GM12864 (cell line): ENCODE measurements at regions not wholly inside any gene's neighbourhood (a gene's known extent, or its start where the extent isn't known, plus 50 kb on each side); places are given as distances from the start of the nearest gene placed in this dataset.

Experiments used
- DNase-seq: peaks from one replicate; pipeline ENCODE4 v3.0.0-alpha.2; 2011; ENCODE audit warnings: low read depth
- H3K4me3 ChIP-seq: 2 replicates; pipeline ENCODE4 v1.5.1; 2011; ENCODE audit warnings: mild to moderate bottlenecking, low read depth, low read length, control low read depth
- TF ChIP-seq, protein P1 (sequence below): IDR thresholded peaks from 2 replicates; pipeline ENCODE4 v1.5.1; 2011; ENCODE audit warnings: low read depth, mild to moderate bottlenecking, moderate library complexity, low read length, control low read depth, inconsistent platforms; ENCODE audit errors: missing control alignments

- H3K4me3 ChIP-seq: no peak overlapping the region
- TF ChIP-seq, protein P1, sequence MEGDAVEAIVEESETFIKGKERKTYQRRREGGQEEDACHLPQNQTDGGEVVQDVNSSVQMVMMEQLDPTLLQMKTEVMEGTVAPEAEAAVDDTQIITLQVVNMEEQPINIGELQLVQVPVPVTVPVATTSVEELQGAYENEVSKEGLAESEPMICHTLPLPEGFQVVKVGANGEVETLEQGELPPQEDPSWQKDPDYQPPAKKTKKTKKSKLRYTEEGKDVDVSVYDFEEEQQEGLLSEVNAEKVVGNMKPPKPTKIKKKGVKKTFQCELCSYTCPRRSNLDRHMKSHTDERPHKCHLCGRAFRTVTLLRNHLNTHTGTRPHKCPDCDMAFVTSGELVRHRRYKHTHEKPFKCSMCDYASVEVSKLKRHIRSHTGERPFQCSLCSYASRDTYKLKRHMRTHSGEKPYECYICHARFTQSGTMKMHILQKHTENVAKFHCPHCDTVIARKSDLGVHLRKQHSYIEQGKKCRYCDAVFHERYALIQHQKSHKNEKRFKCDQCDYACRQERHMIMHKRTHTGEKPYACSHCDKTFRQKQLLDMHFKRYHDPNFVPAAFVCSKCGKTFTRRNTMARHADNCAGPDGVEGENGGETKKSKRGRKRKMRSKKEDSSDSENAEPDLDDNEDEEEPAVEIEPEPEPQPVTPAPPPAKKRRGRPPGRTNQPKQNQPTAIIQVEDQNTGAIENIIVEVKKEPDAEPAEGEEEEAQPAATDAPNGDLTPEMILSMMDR: no peak
- no peak for DNase-seq
Observed at GRCh38 chr6:100259865-100260264, 204.9 kb downstream of the SIM1 start.

DNA sequence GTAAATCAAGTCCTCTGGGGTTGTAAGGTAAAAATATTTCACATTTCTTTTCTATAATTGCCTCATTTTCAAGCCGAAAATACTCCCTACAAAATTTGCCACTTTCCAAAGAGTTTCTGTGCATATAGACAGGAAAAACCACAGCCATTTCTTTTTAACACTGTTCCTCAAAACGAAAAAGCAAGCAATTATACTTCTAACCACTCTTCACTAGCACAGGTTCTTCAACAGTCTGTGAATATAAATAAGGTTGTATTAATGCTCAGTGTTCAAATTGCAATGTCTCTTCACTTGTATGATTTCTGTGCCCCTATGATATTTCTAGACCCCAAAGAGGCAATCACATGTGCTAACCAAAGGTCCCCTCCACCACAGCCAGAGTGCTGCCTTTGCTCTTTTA is 206.0 kb downstream of the SIM1 start:
- TF ChIP-seq, protein P1: no peak
- no peak for DNase-seq
- no peak overlapping the region for H3K4me3 ChIP-seq

DNA sequence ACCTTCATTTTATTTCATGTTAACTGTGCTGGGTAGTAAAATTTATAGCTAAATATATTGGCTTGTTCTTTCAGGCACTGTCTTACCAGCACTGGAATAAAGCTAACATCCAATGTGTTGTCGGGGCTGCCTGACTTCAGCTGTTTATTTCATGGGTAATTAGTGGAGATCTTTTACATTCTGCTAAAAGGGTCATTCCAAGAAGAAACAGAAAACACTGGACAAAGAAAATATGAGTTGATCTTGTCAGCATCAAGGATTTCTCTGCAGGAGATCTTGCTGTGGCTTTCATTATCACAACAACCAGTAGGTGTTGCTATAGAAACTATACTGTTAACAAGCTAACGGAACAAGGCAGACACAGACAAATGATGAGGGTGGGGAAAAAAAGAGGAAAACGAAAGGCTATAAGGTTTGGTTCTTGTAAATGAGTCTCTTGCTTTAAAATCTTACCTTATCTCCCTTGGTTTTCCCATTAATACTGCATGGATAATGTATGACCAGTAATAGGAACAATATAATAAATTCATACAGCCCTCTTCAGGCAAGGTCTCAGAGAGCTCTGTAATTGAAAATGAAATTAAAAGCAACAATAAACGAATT is 206.8 kb downstream of the SIM1 start:
- H3K4me3 ChIP-seq: peak overlapping the region; percentile 31; the same call in 1 of the 2 replicates
- TF ChIP-seq, protein P1: peak; percentile 12
- DNase-seq: no peak

- TF ChIP-seq, protein P1: no peak
- H3K4me3 ChIP-seq: no peak overlapping the region
- no peak for DNase-seq
Observed at GRCh38 chr6:100255701-100256100, 209.0 kb downstream of the SIM1 start.

DNA sequence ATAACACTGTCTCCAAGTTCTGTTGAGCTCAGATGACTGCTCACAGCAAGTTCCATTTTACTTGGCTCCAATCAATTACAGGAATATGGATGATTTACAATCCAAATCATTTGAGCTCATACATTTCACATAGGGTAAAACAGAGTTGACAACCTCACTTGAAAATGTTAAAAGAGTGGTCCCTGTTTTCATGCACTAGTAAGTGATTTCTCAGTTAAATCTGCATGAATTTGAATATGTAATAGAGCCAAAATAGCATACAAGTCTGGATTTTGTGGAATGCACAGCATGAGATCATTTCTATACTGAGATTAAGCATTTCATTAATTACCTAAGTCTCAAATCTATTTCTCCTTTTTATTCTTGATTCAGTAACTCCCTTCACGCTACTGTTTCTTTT is 217.6 kb downstream of the SIM1 start:
- DNase-seq: no peak
- no peak overlapping the region for H3K4me3 ChIP-seq
- TF ChIP-seq, protein P1: no peak

DNA sequence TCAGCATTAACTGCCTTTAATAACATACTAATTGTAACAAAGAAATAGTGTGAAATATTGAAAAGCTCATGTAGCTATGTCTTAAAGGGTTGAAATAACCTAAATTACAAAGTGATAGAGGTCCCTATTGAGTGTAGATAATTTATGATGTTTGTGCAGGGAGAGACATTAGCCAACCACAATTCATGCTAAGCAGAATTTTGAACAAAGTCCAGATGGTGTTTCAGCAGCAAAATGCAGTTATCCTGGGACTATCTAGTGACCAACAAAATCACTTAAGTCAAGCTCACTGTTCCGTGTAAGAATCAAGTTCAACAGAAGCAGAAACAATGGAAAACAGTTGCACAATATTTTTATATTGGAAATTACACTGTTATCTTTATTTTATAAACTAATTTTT is 218.5 kb downstream of the SIM1 start:
- no peak overlapping the region for H3K4me3 ChIP-seq
- DNase-seq: no peak
- TF ChIP-seq, protein P1: no peak

- no peak overlapping the region for H3K4me3 ChIP-seq
- no peak for DNase-seq
- TF ChIP-seq, protein P1: no peak
Observed at GRCh38 chr6:100240798-100241197, 223.9 kb downstream of the SIM1 start.
